DND-41 (cell line): ENCODE measurements at regions not wholly inside any gene's neighbourhood (a gene's known extent, or its start where the extent isn't known, plus 50 kb on each side); places are given as distances from the start of the nearest gene placed in this dataset.

Experiments
- ATAC-seq: fragments of 200-7000 bp; cut with Tn5 transposase; 3 replicates; pipeline ENCODE4 v1.9.1; 2021; ENCODE audit warnings: low read depth; ENCODE audit not compliant: insufficient read depth
- DNase-seq: peaks from one replicate; pipeline ENCODE4 v3.0.0-alpha.2; 2020
- H2AFZ ChIP-seq: 2 replicates; pipeline ENCODE4 v1.6.0; 2012; ENCODE audit warnings: low read depth, low read length
- H3K27ac ChIP-seq: 2 replicates; pipeline ENCODE4 v1.5.1; 2012; ENCODE audit warnings: low read length, inconsistent platforms
- H3K27me3 ChIP-seq: fragments of 200-600 bp; sonication (generic); 2 replicates; pipeline ENCODE4 v1.6.0; 2012; ENCODE audit warnings: low read length, mild to moderate bottlenecking, inconsistent platforms; ENCODE audit not compliant: insufficient read depth, poor library complexity
- H3K36me3 ChIP-seq: 2 replicates; pipeline ENCODE4 v1.5.1; 2012; ENCODE audit warnings: low read length, inconsistent platforms; ENCODE audit not compliant: insufficient read depth
- H3K4me1 ChIP-seq: 2 replicates; pipeline ENCODE4 v1.5.1; 2012; ENCODE audit warnings: mild to moderate bottlenecking, low read length; ENCODE audit not compliant: insufficient read depth
- H3K4me2 ChIP-seq: 2 replicates; pipeline ENCODE4 v1.6.0; 2012; ENCODE audit warnings: mild to moderate bottlenecking, moderate library complexity, low read length, inconsistent platforms; ENCODE audit not compliant: insufficient read depth
- H3K4me3 ChIP-seq, 2 experiments: fragments of 200-600 bp in 1 of 2; shearing (Covaris generic) in 1 of 2; 2 replicates each; pipeline ENCODE4 v1.5.1; 2012 to 2016; ENCODE audit warnings: inconsistent platforms in 2 of 2, low read length in 2 of 2, mild to moderate bottlenecking in 2 of 2, low read depth in 1 of 2, moderate library complexity in 1 of 2
- H3K79me2 ChIP-seq: 2 replicates; pipeline ENCODE4 v1.6.0; 2012; ENCODE audit warnings: low read length, inconsistent platforms; ENCODE audit not compliant: insufficient read depth
- H3K9ac ChIP-seq: 2 replicates; pipeline ENCODE4 v1.6.0; 2012; ENCODE audit warnings: low read depth, mild to moderate bottlenecking, inconsistent platforms, low read length, moderate library complexity
- H3K9me3 ChIP-seq: 2 replicates; pipeline ENCODE4 v1.5.1; 2012; ENCODE audit warnings: low read length, moderate library complexity, mild to moderate bottlenecking, inconsistent platforms; ENCODE audit not compliant: insufficient read depth, severe bottlenecking
- H4K20me1 ChIP-seq: 2 replicates; pipeline ENCODE4 v1.6.0; 2012; ENCODE audit warnings: low read length; ENCODE audit not compliant: insufficient read depth
- CTCF ChIP-seq: IDR thresholded peaks from 2 replicates; pipeline ENCODE4 v1.5.1; 2012; ENCODE audit warnings: borderline replicate concordance, low read length, moderate library complexity, mild to moderate bottlenecking; ENCODE audit not compliant: poor library complexity, severe bottlenecking; ENCODE audit errors: extremely low read depth
- EZH2 ChIP-seq: IDR thresholded peaks from 3 replicates; pipeline ENCODE4 v1.6.1; 2012; ENCODE audit warnings: borderline replicate concordance, low read depth, mild to moderate bottlenecking, moderate library complexity, low read length, inconsistent platforms; ENCODE audit not compliant: severe bottlenecking

- Histone ChIP-seq H3K9ac (no peak overlapping the region), H2AFZ (no peak overlapping the region), H3K4me3 (no peak overlapping the region), H3K27ac (no peak overlapping the region), H4K20me1 (no peaks in the 10 kb centered on the region), H3K4me1 (no peaks in the 10 kb centered on the region), H3K27me3 (peaks cover 4% of the 10 kb centered on the region), H3K36me3 (no peaks in the 10 kb centered on the region), H3K79me2 (no peaks in the 10 kb centered on the region), H3K4me2 (no peak overlapping the region), H3K9me3 (no peaks in the 10 kb centered on the region)
- TF ChIP-seq CTCF (no peak), EZH2 (no peak)
- ATAC-seq (no peak), DNase-seq (no peak)
These were observed 91.8 kb upstream of the LRFN2 start for GRCh38 chr6:40678941-40679340.

DNA sequence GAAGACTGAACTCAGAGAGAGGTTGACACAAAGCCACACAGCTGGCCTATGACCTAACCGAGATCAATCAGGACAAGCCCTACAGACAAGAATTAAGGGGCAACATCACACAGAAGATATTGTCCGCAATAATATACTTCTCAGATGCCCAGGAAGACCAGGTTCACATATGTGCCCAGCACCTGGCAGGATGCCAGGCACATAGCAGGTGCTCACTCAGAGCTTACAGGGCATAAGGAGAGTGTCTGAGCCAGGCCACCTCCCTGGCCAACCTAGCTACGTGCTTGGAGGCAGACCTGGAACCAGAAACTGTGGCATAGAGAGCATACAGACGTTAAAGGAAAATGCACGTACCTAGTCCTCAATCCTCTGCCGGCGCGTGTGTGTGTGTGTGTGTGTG lies 87.0 kb upstream of the LRFN2 start:
- Histone ChIP-seq H2AFZ (no peak overlapping the region), H3K9me3 (no peaks in the 10 kb centered on the region), H3K27me3 (peaks cover 6% of the 10 kb centered on the region), H3K4me2 (no peak overlapping the region), H4K20me1 (no peaks in the 10 kb centered on the region), H3K9ac (no peak overlapping the region), H3K4me1 (no peaks in the 10 kb centered on the region), H3K4me3 (no peak overlapping the region), H3K36me3 (no peaks in the 10 kb centered on the region), H3K79me2 (no peaks in the 10 kb centered on the region), H3K27ac (no peak overlapping the region)
- no peak for TF ChIP-seq EZH2
- no peak for TF ChIP-seq CTCF
- ATAC-seq (no peak), DNase-seq (no peak)

GRCh38 chr6:40672087-40672486 lies 84.9 kb upstream of the LRFN2 start:
- no peaks in the 10 kb centered on the region for H4K20me1 ChIP-seq
- TF ChIP-seq EZH2: no peak
- peak; percentile 35 for TF ChIP-seq CTCF
- DNase-seq (no peak), ATAC-seq (no peak)
- no peaks in the 10 kb centered on the region for H3K36me3 ChIP-seq
- H3K27ac ChIP-seq: no peak overlapping the region
- peaks cover 2% of the 10 kb centered on the region for H3K27me3 ChIP-seq
- no peak overlapping the region for H3K9ac ChIP-seq
- no peaks in the 10 kb centered on the region for H3K9me3 ChIP-seq
- no peaks in the 10 kb centered on the region for H3K79me2 ChIP-seq
- no peak overlapping the region for H3K4me3 ChIP-seq
- no peak overlapping the region for H2AFZ ChIP-seq
- H3K4me2 ChIP-seq: no peak overlapping the region
- no peaks in the 10 kb centered on the region for H3K4me1 ChIP-seq

- no peaks in the 10 kb centered on the region for H4K20me1 ChIP-seq
- H3K9me3 ChIP-seq: no peaks in the 10 kb centered on the region
- peaks cover 2% of the 10 kb centered on the region for H3K27me3 ChIP-seq
- no peaks in the 10 kb centered on the region for H3K79me2 ChIP-seq
- DNase-seq: no peak
- no peak for ATAC-seq
- H2AFZ ChIP-seq: no peak overlapping the region
- TF ChIP-seq EZH2: no peak
- no peak overlapping the region for H3K4me2 ChIP-seq
- H3K27ac ChIP-seq: no peak overlapping the region
- H3K4me3 ChIP-seq: no peak overlapping the region
- no peaks in the 10 kb centered on the region for H3K4me1 ChIP-seq
- H3K9ac ChIP-seq: no peak overlapping the region
- no peaks in the 10 kb centered on the region for H3K36me3 ChIP-seq
These were observed 84.5 kb upstream of the LRFN2 start for GRCh38 chr6:40671694-40672050.
